ENCODE measurements at regions not wholly inside any gene's neighbourhood (a gene's known extent, or its start where the extent isn't known, plus 50 kb on each side); places are given as distances from the start of the nearest gene placed in this dataset.

DNA sequence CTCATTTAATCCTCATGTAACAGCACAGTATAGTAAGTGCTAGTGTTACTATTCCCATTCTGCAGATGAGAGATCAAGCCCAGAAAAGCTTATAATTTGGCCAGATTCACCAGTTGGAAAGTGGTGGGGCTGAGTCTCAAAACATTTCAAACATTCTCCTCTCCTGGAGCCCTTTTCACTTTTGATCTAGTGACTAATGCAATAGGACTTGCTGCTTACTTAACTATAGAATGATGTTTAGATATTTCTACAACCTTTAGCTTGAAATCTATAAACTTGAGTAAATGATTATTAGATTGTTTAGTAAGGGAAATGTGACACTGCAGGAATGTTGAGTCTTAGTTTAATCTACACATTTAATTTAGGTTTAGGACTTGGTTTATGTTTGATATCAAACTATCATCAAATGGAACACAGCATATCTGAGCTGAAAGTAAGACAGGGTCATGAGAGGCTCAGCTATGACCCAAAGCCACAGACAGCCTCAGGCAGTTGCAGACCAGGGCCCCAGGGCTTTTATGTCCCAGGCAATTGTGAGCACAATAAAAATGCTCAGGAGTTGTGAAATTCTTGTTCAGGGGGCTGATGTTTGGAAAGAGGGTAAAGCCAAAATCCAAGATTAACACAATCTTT lies 199.5 kb upstream of the HS3ST1 start:
- H3K4me2 ChIP-seq (ENCODE audit: insufficient read depth, low read length) = no peak overlapping the region
- no peaks in the 10 kb centered on the region for H3K27me3 ChIP-seq (ENCODE audit: control insufficient read depth in 2 of 2, insufficient read depth in 2 of 2, low read length in 2 of 2)
- no peak overlapping the region for H2AFZ ChIP-seq (ENCODE audit: low read depth, low read length)
- no peaks in the 10 kb centered on the region for H3K9me1 ChIP-seq (ENCODE audit: control insufficient read depth, insufficient read depth, low read length)
- no peak overlapping the region for H3K9ac ChIP-seq (ENCODE audit: insufficient read depth in 1 of 2, low read depth in 2 of 2, low read length in 2 of 2)
- BruUV-seq (replicated peaks) = no TSS peak
- intact Hi-C loops (cut with micrococcal nuclease) (no loop called here), in situ Hi-C loops (cut with MboI) (no loop called here)
- H3K9me3 ChIP-seq (replicated peaks; ENCODE audit: control insufficient read depth, insufficient read depth, low read depth, low read length) = no peaks in the 10 kb centered on the region
- TF ChIP-seq ZNF444 (CRISPR knock-in tag; IDR thresholded peaks at IDR 0.05) = no peak
- POLR2A ChIA-PET = no interaction called here
- H3K4me3 ChIP-seq = no peak overlapping the region
- no peak for FAIRE-seq
- DNase-seq (ENCODE audit: extremely low read depth in 1 of 4, low spot score in 3 of 4) = no peak
- no peaks in the 10 kb centered on the region for H4K20me1 ChIP-seq (replicated peaks; ENCODE audit: control insufficient read depth, insufficient read depth, low read length)
- H3K36me3 ChIP-seq (ENCODE audit: control insufficient read depth, insufficient read depth, low read length) = no peaks in the 10 kb centered on the region
- CTCF ChIA-PET (ENCODE audit: low intra/inter-chr PET ratio) = no interaction called here
- H3K79me2 ChIP-seq (ENCODE audit: control insufficient read depth, insufficient read depth, low read length) = no peaks in the 10 kb centered on the region
- no peak overlapping the region for H3K27ac ChIP-seq (ENCODE audit: extremely low read depth, low read depth, low read length)
- ATAC-seq = no peak
- H3K4me1 ChIP-seq (replicated peaks in 1 of 2; ENCODE audit: control insufficient read depth in 2 of 2, insufficient read depth in 2 of 2, low read length in 2 of 2) = no peaks in the 10 kb centered on the region

DNA sequence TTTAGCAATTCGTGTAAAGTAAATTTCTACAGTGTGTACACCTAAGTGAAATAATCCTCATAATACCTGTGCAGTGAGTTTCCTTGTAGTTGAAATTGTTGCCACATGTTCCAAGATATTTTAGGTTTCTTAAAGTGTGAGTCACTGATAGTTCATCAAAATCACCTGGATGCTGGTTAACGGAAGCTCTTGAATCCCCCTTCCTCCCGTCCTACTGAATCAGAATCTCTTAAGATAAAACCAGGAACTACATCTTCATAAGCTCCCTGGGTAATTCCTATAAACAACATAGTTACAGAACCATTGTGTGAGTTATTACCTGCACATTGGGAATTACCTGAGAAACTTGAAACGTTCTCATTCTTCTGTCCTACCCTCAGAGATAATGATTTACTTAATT lies 197.4 kb upstream of the HS3ST1 start:
- POLR2A ChIA-PET = no interaction called here
- BruUV-seq (replicated peaks) = no TSS peak
- in situ Hi-C loops (cut with MboI) = no loop called here
- H3K27me3 ChIP-seq (ENCODE audit: control insufficient read depth in 2 of 2, insufficient read depth in 2 of 2, low read length in 2 of 2) = no peaks in the 10 kb centered on the region
- no peak overlapping the region for H3K4me3 ChIP-seq
- H3K4me2 ChIP-seq (ENCODE audit: insufficient read depth, low read length) = no peak overlapping the region
- ATAC-seq (no peak), DNase-seq (ENCODE audit: extremely low read depth in 1 of 4, low spot score in 3 of 4) (no peak), FAIRE-seq (no peak)
- no peak overlapping the region for H3K27ac ChIP-seq (ENCODE audit: extremely low read depth, low read depth, low read length)
- H3K9me1 ChIP-seq (ENCODE audit: control insufficient read depth, insufficient read depth, low read length) = no peaks in the 10 kb centered on the region
- WGBS (ENCODE audit: insufficient coverage, low coverage, missing lambda C conversion rate) = 0% methylated on average over 4 of the region's 4 CpGs
- no peaks in the 10 kb centered on the region for H3K9me3 ChIP-seq (replicated peaks; ENCODE audit: control insufficient read depth, insufficient read depth, low read depth, low read length)
- no peak overlapping the region for H3K9ac ChIP-seq (ENCODE audit: insufficient read depth in 1 of 2, low read depth in 2 of 2, low read length in 2 of 2)
- no peaks in the 10 kb centered on the region for H3K79me2 ChIP-seq (ENCODE audit: control insufficient read depth, insufficient read depth, low read length)
- no peak overlapping the region for H2AFZ ChIP-seq (ENCODE audit: low read depth, low read length)
- H3K36me3 ChIP-seq (ENCODE audit: control insufficient read depth, insufficient read depth, low read length) = no peaks in the 10 kb centered on the region
- H3K4me1 ChIP-seq (replicated peaks in 1 of 2; ENCODE audit: control insufficient read depth in 2 of 2, insufficient read depth in 2 of 2, low read length in 2 of 2) = no peaks in the 10 kb centered on the region
- CTCF ChIA-PET (ENCODE audit: low intra/inter-chr PET ratio) = no interaction called here
- intact Hi-C loops (cut with micrococcal nuclease) = no loop called here
- TF ChIP-seq ZNF589 (CRISPR knock-in tag; IDR thresholded peaks at IDR 0.05; ENCODE audit: low read depth) (no peak), GABPA (tag; conservative IDR thresholded peaks at IDR 0.05; ENCODE audit: low read depth) (no peak), SRSF9 (IDR thresholded peaks at IDR 0.05; ENCODE audit: borderline replicate concordance, low read depth, low read length) (no peak)
- no peaks in the 10 kb centered on the region for H4K20me1 ChIP-seq (replicated peaks; ENCODE audit: control insufficient read depth, insufficient read depth, low read length)

Data from K562 (cell line).